SK-N-SH (cell line): ENCODE measurements at regions not wholly inside any gene's neighbourhood (a gene's known extent, or its start where the extent isn't known, plus 50 kb on each side); places are given as distances from the start of the nearest gene placed in this dataset.

Experiments used
- CTCF ChIA-PET: fragments of 300-600, 350-600 bp; formaldehyde crosslinking; extraction: SDS; loops from one replicate; lab custom pipeline; 2021; lab: Yijun Ruan, JAX
- POLR2A ChIA-PET: fragments of 350-600 bp; sonication (Branson Sonifier 250); formaldehyde crosslinking; extraction: SDS; loops from one replicate; lab custom pipeline; 2020; ENCODE audit warnings: antibody characterized with exemption, inconsistent platforms; lab: Yijun Ruan, JAX
- DNase-seq: peaks from one replicate; pipeline ENCODE4 v3.0.0; 2012
- H2AFZ ChIP-seq: fragments of 200-600 bp; sonication (generic); 2 replicates; pipeline ENCODE4 v1.8.1; 2016; ENCODE audit warnings: antibody characterized with exemption, mild to moderate bottlenecking, low read depth
- H3F3A ChIP-seq: fragments of 200-600 bp; sonication (generic); replicated peaks from 2 replicates; pipeline ENCODE3; 2016; ENCODE audit warnings: antibody characterized with exemption, mild to moderate bottlenecking; ENCODE audit not compliant: insufficient read depth
- H3K27ac ChIP-seq, 2 experiments: fragments of 200-500 bp in 1 of 2; fragments of 200-600 bp in 1 of 2; sonication (Bioruptor generic) in 1 of 2; sonication (generic), shearing (Covaris generic) in 1 of 2; 2 replicates each; pipeline versions ENCODE4 v1.5.1 to v1.6.1; 2014 to 2016; ENCODE audit warnings: low read depth in 2 of 2, inconsistent platforms in 1 of 2, low read length in 1 of 2, mild to moderate bottlenecking in 1 of 2, mixed read lengths in 1 of 2
- H3K27me3 ChIP-seq: fragments of 200-600 bp; sonication (generic), shearing (Covaris generic); 2 replicates; pipeline ENCODE4 v1.6.1; 2016; ENCODE audit warnings: mixed run types; ENCODE audit not compliant: insufficient read depth
- H3K36me3 ChIP-seq, 2 experiments: fragments of 200-500 bp in 1 of 2; fragments of 200-600 bp in 1 of 2; sonication (Bioruptor generic) in 1 of 2; sonication (generic) in 1 of 2; replicated peaks in 1 of 2; 2 replicates each; pipeline versions ENCODE3 to v1.5.1; 2014 to 2016; ENCODE audit warnings: low read length in 1 of 2, mild to moderate bottlenecking in 1 of 2; ENCODE audit not compliant: insufficient read depth in 2 of 2, control insufficient read depth in 1 of 2
- H3K4me1 ChIP-seq, 2 experiments: fragments of 200-500 bp in 1 of 2; fragments of 200-600 bp in 1 of 2; sonication (Bioruptor generic) in 1 of 2; sonication (generic), shearing (Covaris generic) in 1 of 2; 2 replicates each; pipeline versions ENCODE4 v1.5.1 to v1.6.1; 2014 to 2016; ENCODE audit warnings: low read depth in 1 of 2, low read length in 1 of 2, mixed run types in 1 of 2; ENCODE audit not compliant: insufficient read depth in 2 of 2, control insufficient read depth in 1 of 2
- H3K4me2 ChIP-seq: fragments of 200-600 bp; sonication (generic), shearing (Covaris generic); 2 replicates; pipeline ENCODE4 v1.6.1; 2017; ENCODE audit warnings: mixed run types
- H3K4me3 ChIP-seq, 2 experiments: fragments of 200-500 bp in 1 of 2; fragments of 200-600 bp in 1 of 2; sonication (Bioruptor generic) in 1 of 2; sonication (generic), shearing (Covaris generic) in 1 of 2; 2 replicates each; pipeline versions ENCODE4 v1.5.1 to v1.8.1; 2014 to 2016; ENCODE audit warnings: low read depth in 2 of 2, inconsistent platforms in 1 of 2, low read length in 1 of 2, mild to moderate bottlenecking in 1 of 2, mixed read lengths in 1 of 2, moderate library complexity in 1 of 2
- H3K79me2 ChIP-seq: fragments of 200-600 bp; sonication (generic); 2 replicates; pipeline ENCODE4 v1.8.1; 2017; ENCODE audit warnings: mild to moderate bottlenecking; ENCODE audit not compliant: insufficient read depth
- H3K9ac ChIP-seq: fragments of 200-600 bp; sonication (generic); 2 replicates; pipeline ENCODE4 v1.6.1; 2017; ENCODE audit warnings: mixed run types
- H3K9me2 ChIP-seq: fragments of 200-600 bp; sonication (generic); 2 replicates; pipeline ENCODE4 v1.6.1; 2017; ENCODE audit warnings: mixed run types
- H3K9me3 ChIP-seq: fragments of 200-600 bp; sonication (generic); 2 replicates; pipeline ENCODE4 v1.6.1; 2017; ENCODE audit warnings: mixed run types, mild to moderate bottlenecking, moderate library complexity
- H4K20me1 ChIP-seq: fragments of 200-600 bp; sonication (generic); 2 replicates; pipeline ENCODE4 v1.6.1; 2017; ENCODE audit warnings: mild to moderate bottlenecking, mixed run types; ENCODE audit not compliant: insufficient read depth
- CHD2 ChIP-seq: fragments of 150-350 bp; IDR thresholded peaks from 2 replicates; pipeline ENCODE4 v1.6.1; 2018; ENCODE audit warnings: low read length; ENCODE audit not compliant: partially characterized antibody
- EP300 ChIP-seq, 2 experiments: IDR thresholded peaks; 2 replicates each; pipeline versions ENCODE4 v1.4.0 to v1.6.1; 2012; ENCODE audit warnings: borderline replicate concordance in 1 of 2, low read depth in 1 of 2, low read length in 1 of 2
- FOSL2 ChIP-seq: IDR thresholded peaks from 2 replicates; pipeline ENCODE4 v1.4.0; 2012; ENCODE audit warnings: low read depth, mild to moderate bottlenecking, moderate library complexity, borderline replicate concordance
- FOXM1 ChIP-seq: IDR thresholded peaks from 2 replicates; pipeline ENCODE4 v1.4.0; 2012; ENCODE audit warnings: low read depth, mild to moderate bottlenecking
- GABPA ChIP-seq: IDR thresholded peaks from 2 replicates; pipeline ENCODE4 v1.4.0; 2012; ENCODE audit warnings: low read depth, mild to moderate bottlenecking
- GATA2 ChIP-seq: sonication (generic); formaldehyde crosslinking; IDR thresholded peaks from 2 replicates; pipeline ENCODE4 v1.5.0; 2020; ENCODE audit warnings: mild to moderate bottlenecking, missing genetic modification reagents
- NFIC ChIP-seq: IDR thresholded peaks from 2 replicates; pipeline ENCODE4 v1.4.0; 2012; ENCODE audit warnings: borderline replicate concordance
- POLR2AphosphoS5 ChIP-seq: IDR thresholded peaks from 2 replicates; pipeline ENCODE4 v1.6.1; 2012; ENCODE audit warnings: low read depth, low read length
- RXRA ChIP-seq: IDR thresholded peaks from 2 replicates; pipeline ENCODE4 v1.4.0; 2012; ENCODE audit warnings: low read depth, mild to moderate bottlenecking, borderline replicate concordance
- TAF1 ChIP-seq: IDR thresholded peaks from 2 replicates; pipeline ENCODE4 v1.6.1; 2012; ENCODE audit warnings: low read depth, mild to moderate bottlenecking, low read length, moderate library complexity, borderline replicate concordance
- TEAD4 ChIP-seq: IDR thresholded peaks from 2 replicates; pipeline ENCODE4 v1.4.0; 2012; ENCODE audit warnings: mild to moderate bottlenecking, borderline replicate concordance; ENCODE audit not compliant: insufficient read depth
- WGBS: methylation state at CpG from one replicate; pipeline ENCODE4 v1.1.6; 2017; ENCODE audit warnings: low lambda C conversion rate; 5-methylcytosine and 5-hydroxymethylcytosine counted together
- TF ChIP-seq, protein P1 (sequence below): IDR thresholded peaks from 2 replicates; pipeline ENCODE4 v1.4.0; 2012; ENCODE audit warnings: low read depth, borderline replicate concordance
- TF ChIP-seq, protein P2 (sequence below): IDR thresholded peaks from 2 replicates; pipeline ENCODE4 v1.6.1; 2012; ENCODE audit warnings: mild to moderate bottlenecking, low read depth, low read length, moderate library complexity
- TF ChIP-seq, protein P3 (sequence below): fragments of 200-600 bp; sonication (generic); IDR thresholded peaks from 2 replicates; pipeline ENCODE4 v1.6.1; 2017; ENCODE audit warnings: antibody characterized with exemption, mild to moderate bottlenecking, moderate library complexity
- TF ChIP-seq, protein P4 (sequence below): IDR thresholded peaks from 2 replicates; pipeline ENCODE4 v1.4.0; 2012; ENCODE audit warnings: low read depth

DNA sequence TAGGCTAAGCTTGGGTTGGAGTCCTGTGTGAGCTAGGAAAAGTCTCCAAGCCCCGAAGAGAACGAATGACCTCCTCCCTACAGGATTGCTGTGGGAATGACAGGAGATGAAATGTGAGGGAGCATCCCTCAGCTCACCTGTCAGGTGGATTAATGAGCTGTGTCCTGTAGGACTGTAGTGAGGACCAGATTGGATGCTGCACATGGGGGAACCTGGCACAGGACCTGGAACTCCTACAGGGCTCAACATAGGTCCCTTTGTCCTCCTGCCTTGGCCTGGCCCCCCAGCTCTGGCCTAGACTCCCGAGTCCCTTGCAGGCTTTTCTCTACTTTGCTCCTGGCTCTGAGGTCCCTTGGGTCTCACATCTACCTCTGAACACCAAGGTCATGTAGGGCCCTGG, 155.7 kb downstream of the PTPRU start:
- POLR2A ChIA-PET: no interaction called here
- no peaks in the 10 kb centered on the region for H3K36me3 ChIP-seq
- H2AFZ ChIP-seq: no peak overlapping the region
- no peaks in the 10 kb centered on the region for H3F3A ChIP-seq
- no peaks in the 10 kb centered on the region for H3K9me3 ChIP-seq
- H3K27me3 ChIP-seq: no peaks in the 10 kb centered on the region
- no peak overlapping the region for H3K27ac ChIP-seq
- TF ChIP-seq GABPA: no peak
- TF ChIP-seq EP300 (IDR thresholded peaks at IDR 0.05; ENCODE audit: borderline replicate concordance in 1 of 2, low read depth in 1 of 2, low read length in 1 of 2): no peak
- TF ChIP-seq FOXM1: no peak
- TF ChIP-seq, protein P1, sequence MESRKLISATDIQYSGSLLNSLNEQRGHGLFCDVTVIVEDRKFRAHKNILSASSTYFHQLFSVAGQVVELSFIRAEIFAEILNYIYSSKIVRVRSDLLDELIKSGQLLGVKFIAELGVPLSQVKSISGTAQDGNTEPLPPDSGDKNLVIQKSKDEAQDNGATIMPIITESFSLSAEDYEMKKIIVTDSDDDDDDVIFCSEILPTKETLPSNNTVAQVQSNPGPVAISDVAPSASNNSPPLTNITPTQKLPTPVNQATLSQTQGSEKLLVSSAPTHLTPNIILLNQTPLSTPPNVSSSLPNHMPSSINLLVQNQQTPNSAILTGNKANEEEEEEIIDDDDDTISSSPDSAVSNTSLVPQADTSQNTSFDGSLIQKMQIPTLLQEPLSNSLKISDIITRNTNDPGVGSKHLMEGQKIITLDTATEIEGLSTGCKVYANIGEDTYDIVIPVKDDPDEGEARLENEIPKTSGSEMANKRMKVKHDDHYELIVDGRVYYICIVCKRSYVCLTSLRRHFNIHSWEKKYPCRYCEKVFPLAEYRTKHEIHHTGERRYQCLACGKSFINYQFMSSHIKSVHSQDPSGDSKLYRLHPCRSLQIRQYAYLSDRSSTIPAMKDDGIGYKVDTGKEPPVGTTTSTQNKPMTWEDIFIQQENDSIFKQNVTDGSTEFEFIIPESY: no peak
- TF ChIP-seq FOSL2: no peak
- TF ChIP-seq RXRA: no peak
- TF ChIP-seq, protein P2, sequence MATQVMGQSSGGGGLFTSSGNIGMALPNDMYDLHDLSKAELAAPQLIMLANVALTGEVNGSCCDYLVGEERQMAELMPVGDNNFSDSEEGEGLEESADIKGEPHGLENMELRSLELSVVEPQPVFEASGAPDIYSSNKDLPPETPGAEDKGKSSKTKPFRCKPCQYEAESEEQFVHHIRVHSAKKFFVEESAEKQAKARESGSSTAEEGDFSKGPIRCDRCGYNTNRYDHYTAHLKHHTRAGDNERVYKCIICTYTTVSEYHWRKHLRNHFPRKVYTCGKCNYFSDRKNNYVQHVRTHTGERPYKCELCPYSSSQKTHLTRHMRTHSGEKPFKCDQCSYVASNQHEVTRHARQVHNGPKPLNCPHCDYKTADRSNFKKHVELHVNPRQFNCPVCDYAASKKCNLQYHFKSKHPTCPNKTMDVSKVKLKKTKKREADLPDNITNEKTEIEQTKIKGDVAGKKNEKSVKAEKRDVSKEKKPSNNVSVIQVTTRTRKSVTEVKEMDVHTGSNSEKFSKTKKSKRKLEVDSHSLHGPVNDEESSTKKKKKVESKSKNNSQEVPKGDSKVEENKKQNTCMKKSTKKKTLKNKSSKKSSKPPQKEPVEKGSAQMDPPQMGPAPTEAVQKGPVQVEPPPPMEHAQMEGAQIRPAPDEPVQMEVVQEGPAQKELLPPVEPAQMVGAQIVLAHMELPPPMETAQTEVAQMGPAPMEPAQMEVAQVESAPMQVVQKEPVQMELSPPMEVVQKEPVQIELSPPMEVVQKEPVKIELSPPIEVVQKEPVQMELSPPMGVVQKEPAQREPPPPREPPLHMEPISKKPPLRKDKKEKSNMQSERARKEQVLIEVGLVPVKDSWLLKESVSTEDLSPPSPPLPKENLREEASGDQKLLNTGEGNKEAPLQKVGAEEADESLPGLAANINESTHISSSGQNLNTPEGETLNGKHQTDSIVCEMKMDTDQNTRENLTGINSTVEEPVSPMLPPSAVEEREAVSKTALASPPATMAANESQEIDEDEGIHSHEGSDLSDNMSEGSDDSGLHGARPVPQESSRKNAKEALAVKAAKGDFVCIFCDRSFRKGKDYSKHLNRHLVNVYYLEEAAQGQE: no peak
- TF ChIP-seq, protein P3, sequence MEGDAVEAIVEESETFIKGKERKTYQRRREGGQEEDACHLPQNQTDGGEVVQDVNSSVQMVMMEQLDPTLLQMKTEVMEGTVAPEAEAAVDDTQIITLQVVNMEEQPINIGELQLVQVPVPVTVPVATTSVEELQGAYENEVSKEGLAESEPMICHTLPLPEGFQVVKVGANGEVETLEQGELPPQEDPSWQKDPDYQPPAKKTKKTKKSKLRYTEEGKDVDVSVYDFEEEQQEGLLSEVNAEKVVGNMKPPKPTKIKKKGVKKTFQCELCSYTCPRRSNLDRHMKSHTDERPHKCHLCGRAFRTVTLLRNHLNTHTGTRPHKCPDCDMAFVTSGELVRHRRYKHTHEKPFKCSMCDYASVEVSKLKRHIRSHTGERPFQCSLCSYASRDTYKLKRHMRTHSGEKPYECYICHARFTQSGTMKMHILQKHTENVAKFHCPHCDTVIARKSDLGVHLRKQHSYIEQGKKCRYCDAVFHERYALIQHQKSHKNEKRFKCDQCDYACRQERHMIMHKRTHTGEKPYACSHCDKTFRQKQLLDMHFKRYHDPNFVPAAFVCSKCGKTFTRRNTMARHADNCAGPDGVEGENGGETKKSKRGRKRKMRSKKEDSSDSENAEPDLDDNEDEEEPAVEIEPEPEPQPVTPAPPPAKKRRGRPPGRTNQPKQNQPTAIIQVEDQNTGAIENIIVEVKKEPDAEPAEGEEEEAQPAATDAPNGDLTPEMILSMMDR: no peak
- no peak for TF ChIP-seq TAF1
- TF ChIP-seq CHD2: no peak
- TF ChIP-seq TEAD4: no peak
- TF ChIP-seq GATA2 (CRISPR knock-in tag): no peak
- no peak for TF ChIP-seq POLR2AphosphoS5
- TF ChIP-seq, protein P4, sequence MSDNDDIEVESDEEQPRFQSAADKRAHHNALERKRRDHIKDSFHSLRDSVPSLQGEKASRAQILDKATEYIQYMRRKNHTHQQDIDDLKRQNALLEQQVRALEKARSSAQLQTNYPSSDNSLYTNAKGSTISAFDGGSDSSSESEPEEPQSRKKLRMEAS: no peak
- no peak for TF ChIP-seq NFIC
- H3K9me2 ChIP-seq: no peaks in the 10 kb centered on the region
- no peak overlapping the region for H3K4me3 ChIP-seq
- no peaks in the 10 kb centered on the region for H4K20me1 ChIP-seq
- CTCF ChIA-PET: interaction anchor here (1.2 to 1.7 kb wide), 2 partner anchors 34 to 151 kb away, joined by 4 read pairs; no protein-coding TSS in a partner anchor
- H3K4me1 ChIP-seq: peaks cover 0 to 43% of the 10 kb centered on the region in 2 experiments; a peak in 1 of 4 replicates
- no peak overlapping the region for H3K4me2 ChIP-seq
- DNase-seq: no peak
- 33% methylated on average over 3 of the region's 3 CpGs for WGBS
- no peak overlapping the region for H3K9ac ChIP-seq
- H3K79me2 ChIP-seq: no peaks in the 10 kb centered on the region
